ENCODE measurements at regions not wholly inside any gene's neighbourhood (a gene's known extent, or its start where the extent isn't known, plus 50 kb on each side); places are given as distances from the start of the nearest gene placed in this dataset.

DNA sequence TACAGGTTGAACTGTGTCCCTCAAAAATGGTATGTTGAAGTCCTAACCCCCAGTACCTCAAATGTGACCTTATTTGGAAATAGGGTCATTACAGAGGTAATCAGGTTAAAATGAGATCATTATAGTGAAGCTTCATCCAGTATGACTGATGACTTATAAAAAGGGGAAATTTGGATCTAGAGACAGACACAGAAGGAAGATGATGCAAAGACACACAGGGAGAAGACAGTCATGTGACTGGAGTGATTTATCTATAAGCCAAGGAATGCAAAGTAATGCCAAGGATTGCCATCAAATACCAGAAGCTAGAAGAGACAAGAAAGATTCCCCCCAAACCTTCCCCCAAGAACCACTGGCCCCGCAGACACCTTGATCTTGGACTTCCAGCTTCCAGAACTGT lies 155.2 kb downstream of the RBMX2 start:
- intact Hi-C loops (cut with DNase I; ENCODE audit: low total_unique reads): no loop called here
- peaks cover 0 to 3% (median 0%) of the 10 kb centered on the region in 3 donors for H3K27me3 ChIP-seq
- DNase-seq: no peak
- no peak overlapping the region for H3K4me3 ChIP-seq
- no peaks in the 10 kb centered on the region for H3K9me3 ChIP-seq
- no peaks in the 10 kb centered on the region for H3K36me3 ChIP-seq
- 68 to 100% (median 86%) methylated on average over 1 of the region's 1 CpG for WGBS, 5 donors
- no peak for TF ChIP-seq EP300 (IDR thresholded peaks at IDR 0.05)
- no peak for TF ChIP-seq POLR2AphosphoS5 (IDR thresholded peaks at IDR 0.05)
- TF ChIP-seq POLR2A (IDR thresholded peaks at IDR 0.05): no peak
- TF ChIP-seq, protein P1, sequence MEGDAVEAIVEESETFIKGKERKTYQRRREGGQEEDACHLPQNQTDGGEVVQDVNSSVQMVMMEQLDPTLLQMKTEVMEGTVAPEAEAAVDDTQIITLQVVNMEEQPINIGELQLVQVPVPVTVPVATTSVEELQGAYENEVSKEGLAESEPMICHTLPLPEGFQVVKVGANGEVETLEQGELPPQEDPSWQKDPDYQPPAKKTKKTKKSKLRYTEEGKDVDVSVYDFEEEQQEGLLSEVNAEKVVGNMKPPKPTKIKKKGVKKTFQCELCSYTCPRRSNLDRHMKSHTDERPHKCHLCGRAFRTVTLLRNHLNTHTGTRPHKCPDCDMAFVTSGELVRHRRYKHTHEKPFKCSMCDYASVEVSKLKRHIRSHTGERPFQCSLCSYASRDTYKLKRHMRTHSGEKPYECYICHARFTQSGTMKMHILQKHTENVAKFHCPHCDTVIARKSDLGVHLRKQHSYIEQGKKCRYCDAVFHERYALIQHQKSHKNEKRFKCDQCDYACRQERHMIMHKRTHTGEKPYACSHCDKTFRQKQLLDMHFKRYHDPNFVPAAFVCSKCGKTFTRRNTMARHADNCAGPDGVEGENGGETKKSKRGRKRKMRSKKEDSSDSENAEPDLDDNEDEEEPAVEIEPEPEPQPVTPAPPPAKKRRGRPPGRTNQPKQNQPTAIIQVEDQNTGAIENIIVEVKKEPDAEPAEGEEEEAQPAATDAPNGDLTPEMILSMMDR (IDR thresholded peaks at IDR 0.05): no peak
- H3K4me1 ChIP-seq: no peaks in the 10 kb centered on the region
- no peak overlapping the region for H3K27ac ChIP-seq

DNA sequence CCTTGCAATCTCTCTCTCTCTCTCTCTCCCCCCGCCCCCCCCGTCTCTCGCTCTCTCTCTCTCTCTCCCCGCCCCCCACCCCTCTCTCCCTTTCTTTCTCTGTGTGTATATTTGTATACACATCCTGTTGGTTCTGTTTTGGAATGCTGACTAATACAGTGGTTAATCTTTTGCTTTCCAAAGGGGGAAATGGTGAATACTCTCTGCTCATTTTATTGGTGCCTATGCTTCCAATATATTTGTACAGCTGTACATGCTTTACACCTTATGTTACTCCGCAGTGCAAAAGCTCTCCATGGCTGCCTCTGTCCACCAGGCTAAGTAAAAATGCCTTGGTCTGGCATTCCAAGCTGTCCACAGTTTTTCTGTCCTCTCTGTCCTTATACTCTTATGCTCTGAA lies 158.8 kb downstream of the RBMX2 start:
- H3K4me1 ChIP-seq: no peaks in the 10 kb centered on the region
- intact Hi-C loops (cut with DNase I; ENCODE audit: low total_unique reads): no loop called here
- WGBS, 5 donors: 58 to 66% (median 63%) methylated on average over 3 to 5 of the region's 5 CpGs
- no peaks in the 10 kb centered on the region for H3K27me3 ChIP-seq
- TF ChIP-seq POLR2AphosphoS5 (IDR thresholded peaks at IDR 0.05) (no peak), POLR2A (IDR thresholded peaks at IDR 0.05) (no peak), EP300 (IDR thresholded peaks at IDR 0.05) (no peak)
- TF ChIP-seq, protein P1 (IDR thresholded peaks at IDR 0.05): no peak
- H3K9me3 ChIP-seq: peaks cover 0 to 8% (median 0%) of the 10 kb centered on the region in 4 donors
- DNase-seq: no peak
- no peak overlapping the region for H3K4me3 ChIP-seq
- H3K27ac ChIP-seq: no peak overlapping the region
- H3K36me3 ChIP-seq: no peaks in the 10 kb centered on the region

DNA sequence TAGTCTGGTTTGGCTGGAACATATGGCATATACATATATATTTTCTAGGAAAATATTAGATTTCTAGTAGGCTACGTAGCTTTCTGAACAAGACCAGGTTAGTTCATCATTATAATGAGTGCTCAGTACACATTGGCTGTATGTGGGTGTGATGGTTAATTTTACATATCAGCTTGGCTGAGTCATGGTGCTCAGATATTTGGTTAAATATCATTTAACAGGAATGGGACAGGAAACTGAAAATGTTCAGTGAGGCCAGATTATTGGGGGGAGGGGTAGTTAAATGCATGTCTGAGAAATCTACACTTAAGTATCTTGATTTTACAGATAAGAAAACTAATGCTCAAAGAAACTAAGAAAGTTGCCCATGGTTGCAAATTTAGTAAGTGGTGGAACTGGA lies 160.1 kb downstream of the RBMX2 start:
- Histone ChIP-seq H3K4me3 (no peak overlapping the region), H3K36me3 (no peaks in the 10 kb centered on the region), H3K27ac (no peak overlapping the region), H3K4me1 (no peaks in the 10 kb centered on the region), H3K9me3 (peaks cover 0 to 8% (median 0%) of the 10 kb centered on the region in 4 donors), H3K27me3 (no peaks in the 10 kb centered on the region)
- TF ChIP-seq POLR2AphosphoS5 (IDR thresholded peaks at IDR 0.05) (no peak), POLR2A (IDR thresholded peaks at IDR 0.05) (no peak), EP300 (IDR thresholded peaks at IDR 0.05) (no peak)
- TF ChIP-seq, protein P1 (IDR thresholded peaks at IDR 0.05): no peak
- 60 to 100% (median 72%) methylated on average over 1 of the region's 1 CpG for WGBS, 5 donors
- intact Hi-C loops (cut with DNase I; ENCODE audit: low total_unique reads): no loop called here
- no peak for DNase-seq

DNA sequence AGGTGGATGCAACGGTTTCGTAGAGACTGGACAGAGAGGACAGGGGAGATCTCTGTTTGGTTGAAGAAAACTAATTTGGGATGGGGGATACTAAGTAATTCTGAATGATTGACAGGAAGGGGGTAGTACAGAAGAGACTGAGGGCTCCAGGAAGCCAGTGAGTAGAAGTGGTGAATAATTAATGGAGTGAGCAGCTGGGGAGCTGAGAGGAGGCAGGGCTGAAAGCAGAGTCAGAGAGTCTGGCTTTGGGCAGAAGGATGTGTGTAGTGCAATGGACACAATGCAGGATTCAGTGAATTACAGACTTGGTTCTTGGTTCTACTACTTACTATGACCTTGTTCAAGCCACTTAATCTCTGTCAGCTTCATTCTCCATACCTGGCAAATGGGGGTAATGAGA lies 161.7 kb downstream of the RBMX2 start:
- 77 to 100% (median 82%) methylated on average over 2 of the region's 2 CpGs for whole genome bisulfite sequencing, 5 donors
- no peak for TF ChIP-seq POLR2AphosphoS5 (IDR thresholded peaks at IDR 0.05)
- no peak for TF ChIP-seq POLR2A (IDR thresholded peaks at IDR 0.05)
- TF ChIP-seq EP300 (IDR thresholded peaks at IDR 0.05): no peak
- TF ChIP-seq, protein P1 (IDR thresholded peaks at IDR 0.05): no peak
- no peak for DNase-seq
- no peaks in the 10 kb centered on the region for H3K4me1 ChIP-seq
- H3K27ac ChIP-seq: no peak overlapping the region
- H3K9me3 ChIP-seq: peaks cover 0 to 8% (median 0%) of the 10 kb centered on the region in 4 donors
- intact Hi-C loops (cut with DNase I; ENCODE audit: low total_unique reads): no loop called here
- no peak overlapping the region for H3K4me3 ChIP-seq
- H3K27me3 ChIP-seq: no peaks in the 10 kb centered on the region
- H3K36me3 ChIP-seq: no peaks in the 10 kb centered on the region

Measured in stomach (tissue), 8 donors.